Esophagus muscularis mucosa (tissue), 3 donors: ENCODE measurements at regions not wholly inside any gene's neighbourhood (a gene's known extent, or its start where the extent isn't known, plus 50 kb on each side); places are given as distances from the start of the nearest gene placed in this dataset.

Experiments used
- CTCF ChIP-seq, 3 experiments: fragments of 200-600 bp in 2 of 3; fragments of 450-650 bp in 1 of 3; sonication (generic) in 2 of 3; IDR thresholded peaks; one replicate each; pipeline ENCODE4 v1.5.1; 2017 to 2019; ENCODE audit warnings: antibody characterized with exemption in 3 of 3, mild to moderate bottlenecking in 2 of 3, moderate library complexity in 1 of 3
- POLR2A ChIP-seq: fragments of 450-650 bp; IDR thresholded peaks from one replicate; pipeline ENCODE4 v1.6.1; 2017; ENCODE audit warnings: antibody characterized with exemption, moderate library complexity, mild to moderate bottlenecking, low read depth
- POLR2AphosphoS5 ChIP-seq, 2 donors: sonication (generic); formaldehyde crosslinking; IDR thresholded peaks; one replicate each; pipeline ENCODE4 v1.6.1; 2017; ENCODE audit warnings: antibody characterized with exemption in 2 of 2

DNA sequence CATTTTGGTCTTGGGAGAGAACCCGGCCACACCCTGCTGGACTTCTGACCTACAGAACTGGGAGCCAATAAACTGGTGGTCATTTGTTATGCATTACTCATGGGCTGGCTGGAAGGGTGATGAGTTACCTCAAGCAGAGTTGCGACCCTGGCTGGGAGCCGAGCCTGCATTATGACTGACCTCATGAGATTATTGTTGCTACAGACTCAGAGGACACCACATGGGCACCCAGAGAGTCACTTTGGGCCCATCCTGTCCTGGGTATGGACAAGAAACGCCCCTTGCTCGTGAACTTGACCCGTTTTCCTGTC, 531.7 kb downstream of the TBC1D22A start:
- TF ChIP-seq CTCF (IDR thresholded peaks at IDR 0.05): no peak
- no peak for TF ChIP-seq POLR2AphosphoS5 (IDR thresholded peaks at IDR 0.05)
- TF ChIP-seq POLR2A: no peak
